Esophagus (tissue), 2 donors: ENCODE measurements at regions not wholly inside any gene's neighbourhood (a gene's known extent, or its start where the extent isn't known, plus 50 kb on each side); places are given as distances from the start of the nearest gene placed in this dataset.

ENCODE experiments used
- H3K27ac ChIP-seq, 2 donors: one replicate each; pipeline ENCODE4 v1.5.1; 2013; ENCODE audit warnings: low read depth in 2 of 2, mild to moderate bottlenecking in 2 of 2, inconsistent platforms in 1 of 2, low read length in 1 of 2, moderate library complexity in 1 of 2
- H3K27me3 ChIP-seq, 2 donors: one replicate each; pipeline ENCODE4 v1.6.1; 2013; ENCODE audit warnings: low read length in 2 of 2, control low read depth in 1 of 2, mild to moderate bottlenecking in 1 of 2; ENCODE audit not compliant: insufficient read depth in 2 of 2, control insufficient read depth in 1 of 2
- H3K36me3 ChIP-seq, 2 donors: one replicate each; pipeline ENCODE4 v1.6.1; 2013; ENCODE audit warnings: low read length in 1 of 2; ENCODE audit not compliant: control insufficient read depth in 2 of 2, insufficient read depth in 2 of 2
- H3K4me1 ChIP-seq, 2 donors: one replicate each; pipeline ENCODE4 v1.6.1; 2013; ENCODE audit warnings: low read length in 1 of 2; ENCODE audit not compliant: control insufficient read depth in 2 of 2, insufficient read depth in 2 of 2
- H3K4me3 ChIP-seq, 2 donors: one replicate each; pipeline ENCODE4 v1.5.1; 2013; ENCODE audit warnings: low read length in 2 of 2, mild to moderate bottlenecking in 2 of 2, low read depth in 1 of 2, moderate library complexity in 1 of 2
- H3K9me3 ChIP-seq, 2 donors: one replicate each; pipeline ENCODE4 v1.6.1; 2013; ENCODE audit warnings: mild to moderate bottlenecking in 2 of 2, low read depth in 1 of 2, low read length in 1 of 2, moderate library complexity in 1 of 2; ENCODE audit not compliant: control insufficient read depth in 2 of 2, insufficient read depth in 1 of 2
- WGBS, 2 donors: extraction: QIAGEN DNeasy Blood & Tissue Kit; methylation state at CpG; one replicate each; pipeline ENCODE4 v1.1.7; 2013; 5-methylcytosine and 5-hydroxymethylcytosine counted together
- donor health status: healthy with polysubstance abuse.
- donor health status: Bipolar disorder and iron deficiency.

DNA sequence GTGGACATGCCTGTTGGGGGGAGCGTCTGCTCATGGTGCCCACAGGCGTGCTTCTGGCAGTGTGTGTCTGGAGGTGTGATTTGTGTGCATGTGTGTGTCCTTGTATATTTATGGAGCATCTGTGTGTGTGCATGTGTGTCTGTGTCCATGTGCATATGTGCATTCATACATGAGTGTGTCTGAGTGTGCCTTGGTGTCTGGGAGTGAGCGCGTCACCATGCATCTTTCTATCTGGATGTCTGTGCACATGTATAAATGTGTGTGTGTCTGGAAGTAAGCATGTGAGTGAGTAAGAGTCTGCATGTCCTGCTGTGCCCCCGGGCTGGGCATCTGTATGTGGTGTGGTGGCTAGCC, 58.1 kb upstream of the PRR23E start:
- Histone ChIP-seq H3K27me3 (no peaks in the 10 kb centered on the region), H3K4me1 (peaks cover 7 to 11% of the 10 kb centered on the region in 2 donors), H3K27ac (no peak overlapping the region), H3K36me3 (no peaks in the 10 kb centered on the region), H3K9me3 (peaks cover 0 to 1% of the 10 kb centered on the region in 2 donors), H3K4me3 (peak overlapping the region in 1 of 2 donors; percentile 7)
- WGBS, 2 donors: 54 to 64% methylated on average over 5 of the region's 5 CpGs

DNA sequence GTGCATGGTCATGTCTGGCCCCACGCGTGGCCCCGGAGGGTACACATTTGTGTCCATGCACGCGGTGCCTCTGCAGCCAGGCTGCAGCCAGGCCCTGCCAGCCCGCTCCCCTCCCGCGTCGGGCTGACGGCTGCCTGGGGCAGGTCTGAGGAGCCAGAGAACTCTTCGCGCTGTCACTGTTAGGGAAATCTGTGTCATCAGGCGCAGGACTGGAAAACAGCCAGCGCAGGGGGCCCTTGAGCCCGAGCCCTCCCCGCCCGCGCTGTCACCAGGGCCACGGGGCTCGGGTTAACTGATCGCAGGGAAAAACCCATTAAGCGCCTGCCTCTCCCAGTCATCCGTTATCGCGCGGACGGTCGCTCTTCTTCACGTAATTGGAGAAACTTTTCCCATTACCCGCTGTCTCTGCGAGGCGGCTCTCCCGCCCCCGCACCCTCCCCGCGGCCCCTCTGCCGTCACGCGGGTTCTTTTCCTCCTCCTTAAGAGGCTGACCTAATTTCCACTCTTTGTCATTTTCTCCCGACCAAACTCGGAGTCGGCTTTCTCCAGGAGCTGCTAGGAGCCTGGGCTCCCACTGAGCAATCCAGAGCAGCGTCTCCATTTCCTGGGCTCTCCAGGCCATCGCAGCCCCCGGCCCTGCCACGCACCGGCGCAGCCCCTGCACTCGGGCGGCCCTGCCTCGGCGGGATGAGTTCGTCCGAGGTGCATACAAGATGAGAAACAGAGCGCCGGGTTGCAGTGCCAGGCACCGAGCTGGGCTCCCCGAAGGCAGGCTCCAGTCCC, 57.5 kb upstream of the PRR23E start:
- Histone ChIP-seq H3K27me3 (no peaks in the 10 kb centered on the region), H3K9me3 (peaks cover 0 to 1% of the 10 kb centered on the region in 2 donors), H3K4me1 (peaks cover 7 to 11% of the 10 kb centered on the region in 2 donors), H3K36me3 (no peaks in the 10 kb centered on the region), H3K4me3 (peak overlapping the region in 1 of 2 donors; percentile 7), H3K27ac (no peak overlapping the region)
- WGBS, 2 donors: 7% methylated on average over 47 to 58 of the region's 58 CpGs

DNA sequence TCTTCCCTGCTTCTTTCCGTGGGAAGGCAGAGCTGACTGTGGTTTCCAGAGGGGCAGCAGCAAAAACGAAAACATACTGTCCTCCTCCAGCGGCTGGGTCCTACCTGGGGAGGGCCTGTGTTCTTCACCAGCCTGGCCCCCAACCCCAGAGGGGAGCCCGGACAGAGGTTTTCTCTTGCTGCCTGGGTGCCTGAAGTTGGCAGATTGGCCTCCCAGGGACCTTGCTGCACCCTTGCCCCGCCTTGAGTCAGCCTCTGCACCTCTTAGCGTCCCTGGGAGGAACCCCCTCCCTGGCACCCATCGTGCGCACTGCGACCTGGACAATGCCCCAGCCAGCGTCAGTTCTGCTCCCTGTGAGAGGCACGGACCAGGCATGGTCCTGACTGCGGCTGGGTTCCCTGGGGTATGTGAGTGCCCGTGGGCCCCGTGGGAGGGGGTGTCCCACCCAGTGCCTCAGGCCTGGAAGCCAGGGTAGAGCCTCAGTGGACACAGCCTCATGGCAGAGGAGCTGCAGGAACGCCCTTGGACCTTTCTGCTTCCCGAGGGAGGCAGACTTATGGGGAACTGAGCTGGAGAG, 56.8 kb upstream of the PRR23E start:
- Histone ChIP-seq H3K27me3 (no peaks in the 10 kb centered on the region), H3K4me3 (no peak overlapping the region), H3K27ac (no peak overlapping the region), H3K9me3 (peaks cover 0 to 1% of the 10 kb centered on the region in 2 donors), H3K36me3 (no peaks in the 10 kb centered on the region), H3K4me1 (peaks cover 7 to 11% of the 10 kb centered on the region in 2 donors)
- 65 to 67% methylated on average over 16 of the region's 16 CpGs for WGBS, 2 donors

DNA sequence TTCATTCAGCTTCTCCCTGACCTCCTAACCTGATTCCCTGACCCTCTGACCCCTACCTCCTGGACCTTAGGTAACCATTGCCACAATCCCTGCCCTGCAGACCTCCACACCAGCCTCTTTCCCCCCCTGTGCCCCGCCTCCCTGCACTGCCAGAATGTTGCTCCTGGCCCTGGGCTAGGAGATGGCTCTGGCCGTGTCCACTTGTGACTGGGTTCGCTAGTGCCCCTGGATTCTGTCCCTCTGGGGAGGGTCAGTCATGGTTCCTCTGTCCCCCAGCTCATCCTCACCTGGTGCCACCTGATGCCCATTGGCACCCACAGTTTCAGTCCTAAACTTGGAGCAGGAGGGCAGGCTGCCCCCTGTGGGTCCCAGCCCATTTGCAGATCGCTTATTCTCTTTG, 56.2 kb upstream of the PRR23E start:
- Histone ChIP-seq H3K9me3 (peaks cover 0 to 1% of the 10 kb centered on the region in 2 donors), H3K27me3 (no peaks in the 10 kb centered on the region), H3K27ac (no peak overlapping the region), H3K36me3 (no peaks in the 10 kb centered on the region), H3K4me3 (no peak overlapping the region), H3K4me1 (peaks cover 7 to 11% of the 10 kb centered on the region in 2 donors)
- WGBS, 2 donors: 91 to 93% methylated on average over 4 of the region's 4 CpGs

DNA sequence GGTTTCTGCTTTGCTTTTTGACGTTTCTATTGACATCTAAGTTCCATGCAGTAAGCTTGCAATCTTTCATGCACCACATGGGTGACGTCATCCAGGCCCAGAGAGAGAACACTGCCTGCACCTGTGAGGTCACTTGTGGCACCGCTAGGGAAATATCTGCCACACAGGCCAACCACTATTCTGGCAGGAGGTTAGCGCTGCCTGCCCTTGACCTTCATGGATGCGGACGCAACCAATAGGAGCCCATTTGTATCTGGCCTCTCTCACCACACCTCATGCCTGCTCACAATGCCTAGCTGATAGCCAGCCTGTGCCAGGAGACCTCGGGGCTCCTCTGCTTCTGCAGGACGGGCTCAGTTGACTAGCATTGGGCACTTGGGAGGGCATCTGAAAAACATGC, 55.8 kb upstream of the PRR23E start:
- no peaks in the 10 kb centered on the region for H3K36me3 ChIP-seq
- H3K27ac ChIP-seq: no peak overlapping the region
- no peaks in the 10 kb centered on the region for H3K27me3 ChIP-seq
- peaks cover 0 to 1% of the 10 kb centered on the region in 2 donors for H3K9me3 ChIP-seq
- no peak overlapping the region for H3K4me3 ChIP-seq
- 73 to 85% methylated on average over 8 of the region's 8 CpGs for WGBS, 2 donors
- peaks cover 7 to 11% of the 10 kb centered on the region in 2 donors for H3K4me1 ChIP-seq

DNA sequence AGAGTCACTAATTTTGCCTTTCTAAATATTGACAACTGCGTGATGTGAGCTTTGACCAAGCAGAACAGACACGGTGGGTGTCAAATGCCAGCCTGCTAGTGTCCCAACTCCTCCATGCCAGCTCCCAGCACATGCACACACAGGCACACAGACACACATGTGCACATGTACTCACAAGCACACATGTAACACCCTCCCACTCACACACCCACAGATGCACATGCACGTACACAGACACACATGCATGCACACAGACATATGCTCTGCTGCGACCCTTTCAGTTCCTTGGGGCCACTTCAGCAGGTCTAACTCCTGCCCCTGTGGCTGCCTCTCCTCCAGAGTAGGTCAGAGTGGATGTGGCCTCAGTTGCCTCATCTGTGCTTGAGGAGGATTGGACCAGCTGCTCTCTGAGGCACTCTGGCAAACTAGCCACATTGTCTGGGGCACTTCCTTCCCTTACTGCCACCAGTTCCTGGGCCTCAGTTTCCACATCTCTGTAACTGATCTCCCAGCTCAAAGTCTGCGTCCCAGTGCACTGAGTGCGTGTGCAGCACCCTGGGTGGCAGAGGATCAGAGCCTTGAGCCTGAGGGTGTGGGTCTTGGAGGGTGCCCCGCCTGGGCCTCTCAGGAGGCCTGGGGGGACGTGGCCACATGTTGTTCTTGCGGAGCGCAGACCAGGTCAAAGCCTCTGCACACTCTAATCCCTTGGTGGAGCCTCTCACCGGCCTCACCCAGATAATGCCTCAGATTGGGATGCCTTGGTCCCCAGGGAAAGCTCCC, 55.0 kb upstream of the PRR23E start:
- Histone ChIP-seq H3K27me3 (no peaks in the 10 kb centered on the region), H3K27ac (no peak overlapping the region), H3K4me3 (no peak overlapping the region), H3K9me3 (peaks cover 0 to 2% of the 10 kb centered on the region in 2 donors), H3K4me1 (peaks cover 7 to 11% of the 10 kb centered on the region in 2 donors), H3K36me3 (no peaks in the 10 kb centered on the region)
- WGBS, 2 donors: 77 to 81% methylated on average over 11 of the region's 11 CpGs

DNA sequence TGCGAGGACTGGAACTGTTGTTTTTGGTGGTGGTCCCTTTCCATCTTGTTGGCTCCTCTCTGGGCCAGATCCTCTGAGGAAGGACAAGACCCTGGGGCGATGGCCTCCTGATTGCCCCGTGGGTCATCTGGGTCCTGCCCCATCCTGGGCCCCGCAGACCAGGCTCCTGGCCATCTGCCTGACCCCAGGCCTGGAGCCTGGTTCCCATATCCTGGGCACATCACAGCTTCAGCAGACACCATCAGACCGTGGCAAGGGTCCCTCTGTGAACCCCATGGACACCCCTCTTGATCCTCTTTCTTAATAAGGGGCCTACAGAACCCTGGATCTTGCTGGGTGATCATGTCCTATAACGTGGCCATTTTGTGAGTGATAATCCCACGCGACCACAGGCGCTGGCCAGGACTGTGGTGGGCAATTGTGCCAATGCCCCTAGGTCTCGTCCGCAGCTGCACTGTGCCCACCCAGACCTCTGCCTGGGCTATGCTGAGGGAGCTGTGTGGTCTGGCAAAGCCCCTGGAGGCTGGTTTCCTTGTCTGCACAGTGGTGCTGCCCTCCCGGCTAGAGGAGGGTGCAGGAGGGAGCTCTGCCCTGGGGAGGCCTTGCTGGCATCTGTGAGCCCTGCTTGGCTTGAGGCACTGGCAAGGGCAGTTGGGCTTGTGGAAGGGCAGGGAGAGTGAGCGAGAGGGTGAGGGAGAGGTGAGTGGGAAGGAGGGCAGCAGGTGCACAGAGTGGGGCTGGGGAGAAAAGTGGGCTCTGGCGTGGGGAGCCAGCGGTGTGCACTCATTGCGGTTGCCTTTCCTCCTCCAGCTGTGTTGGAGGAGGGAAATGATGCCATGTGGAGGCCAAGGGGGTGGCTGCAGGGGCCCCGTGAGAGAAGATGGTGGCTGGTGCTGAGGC, 53.1 kb upstream of the PRR23E start:
- Histone ChIP-seq H3K9me3 (peaks cover 0 to 8% of the 10 kb centered on the region in 2 donors), H3K27ac (no peak overlapping the region), H3K27me3 (no peaks in the 10 kb centered on the region), H3K4me3 (no peak overlapping the region), H3K4me1 (peaks cover 4 to 11% of the 10 kb centered on the region in 2 donors), H3K36me3 (no peaks in the 10 kb centered on the region)
- 88 to 89% methylated on average over 17 of the region's 17 CpGs for WGBS, 2 donors

DNA sequence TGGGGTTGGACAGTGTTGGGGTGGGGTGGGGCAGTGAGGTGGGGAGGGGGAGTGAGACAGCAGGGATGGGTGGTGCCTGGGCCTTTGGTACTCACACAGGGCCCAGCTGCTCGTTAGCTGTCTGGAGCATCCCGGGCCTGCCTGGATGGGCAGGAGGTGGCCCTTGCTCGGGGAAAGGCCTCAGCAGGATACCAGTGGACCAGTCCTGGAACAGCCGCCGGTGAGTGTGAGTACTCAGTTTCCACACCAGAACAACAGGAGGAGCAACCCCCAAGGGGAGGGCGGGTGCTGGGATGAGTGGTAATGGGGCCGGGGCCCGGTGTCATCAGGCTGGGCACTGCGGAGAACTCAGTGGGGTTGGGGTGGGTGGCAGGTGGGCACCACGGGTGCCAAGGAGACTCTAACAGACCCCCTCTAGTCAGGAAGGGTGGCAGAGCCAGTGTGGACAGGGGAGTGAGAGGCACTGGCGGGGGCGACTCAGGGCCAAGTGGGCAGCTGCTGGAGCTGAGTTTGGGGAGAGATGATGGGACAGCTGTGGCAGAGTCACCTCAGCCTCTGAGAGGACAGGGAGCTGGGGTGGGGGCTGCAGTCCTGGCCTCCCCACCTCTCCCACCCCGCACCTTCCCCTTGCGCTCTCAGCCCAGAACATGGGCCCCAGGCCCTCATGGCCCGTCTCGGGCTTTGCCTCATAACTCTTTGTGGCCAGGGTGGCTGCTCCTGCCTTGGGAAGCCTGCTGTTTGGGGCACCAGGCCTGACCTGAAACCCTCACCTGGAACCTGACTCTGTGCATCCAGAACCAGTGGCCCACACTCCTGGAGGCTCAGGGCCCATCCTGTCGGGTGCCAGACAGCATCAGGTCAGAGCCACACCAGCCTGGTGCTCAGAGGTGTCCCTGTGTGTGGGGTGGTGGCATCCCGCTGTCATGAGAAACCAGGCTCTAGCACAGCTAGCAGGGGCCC, 52.1 kb upstream of the PRR23E start:
- Histone ChIP-seq H3K27me3 (no peaks in the 10 kb centered on the region), H3K9me3 (peaks cover 0 to 8% of the 10 kb centered on the region in 2 donors), H3K36me3 (no peaks in the 10 kb centered on the region), H3K4me3 (no peak overlapping the region), H3K4me1 (peaks cover 1 to 6% of the 10 kb centered on the region in 2 donors), H3K27ac (no peak overlapping the region)
- WGBS, 2 donors: 89 to 91% methylated on average over 17 to 18 of the region's 18 CpGs
